Thyroid gland (tissue), 4 donors: ENCODE measurements at regions not wholly inside any gene's neighbourhood (a gene's known extent, or its start where the extent isn't known, plus 50 kb on each side); places are given as distances from the start of the nearest gene placed in this dataset.

ENCODE experiments used
- CTCF ChIP-seq, 6 experiments: fragments of 200-600 bp in 3 of 6; fragments of 450-650 bp in 3 of 6; sonication (generic) in 3 of 6; IDR thresholded peaks; one replicate each; pipeline ENCODE4 v1.5.1; 2016 to 2019; ENCODE audit warnings: antibody characterized with exemption in 6 of 6, mild to moderate bottlenecking in 2 of 6, inconsistent platforms in 1 of 6, moderate library complexity in 1 of 6
- POLR2A ChIP-seq, 2 donors: fragments of 450-650 bp; IDR thresholded peaks; one replicate each; pipeline ENCODE4 v1.6.1; 2017; ENCODE audit warnings: antibody characterized with exemption in 2 of 2, mild to moderate bottlenecking in 2 of 2, moderate library complexity in 1 of 2

GRCh38 chr4:98781641-98782357 lies 123.4 kb upstream of the TSPAN5 start:
- TF ChIP-seq CTCF (IDR thresholded peaks at IDR 0.05) (no peak), POLR2A (IDR thresholded peaks at IDR 0.05) (no peak)
